ENCODE measurements at regions not wholly inside any gene's neighbourhood (a gene's known extent, or its start where the extent isn't known, plus 50 kb on each side); places are given as distances from the start of the nearest gene placed in this dataset.

GRCh38 chrX:144295921-144296320 lies 412.1 kb downstream of the UBE2NL start:
- TF ChIP-seq SRF (IDR thresholded peaks at IDR 0.05; ENCODE audit: low read depth, low read length), result no peak
- no peak for TF ChIP-seq CTCF (IDR thresholded peaks at IDR 0.05; ENCODE audit: control extremely low read depth in 1 of 3, insufficient read depth in 1 of 3, low read depth in 1 of 3, low read length in 3 of 3)
- no peak for TF ChIP-seq POLR2A (IDR thresholded peaks at IDR 0.05; ENCODE audit: control extremely low read depth in 1 of 2, low read depth in 2 of 2, low read length in 2 of 2)
- TF ChIP-seq RNF2 (IDR thresholded peaks at IDR 0.05; ENCODE audit: borderline replicate concordance, low read depth, low read length, missing control alignments, poor library complexity, severe bottlenecking), result no peak

Data from H1 (cell line).